PC-3 (cell line): ENCODE measurements at regions not wholly inside any gene's neighbourhood (a gene's known extent, or its start where the extent isn't known, plus 50 kb on each side); places are given as distances from the start of the nearest gene placed in this dataset.

ENCODE experiments used
- ATAC-seq: fragments of 200-7000 bp; cut with Tn5 transposase; 2 replicates; pipeline ENCODE4 v1.9.1; 2020; ENCODE audit warnings: mild to moderate bottlenecking, moderate library complexity
- BruUV-seq: library from RNA; stranded (reverse); fragments of 400-500 nt; replicated peaks from 2 replicates; lab custom pipeline; 2021; lab: Mats Ljungman, UMichigan
- CTCF ChIA-PET: fragments of 300-600 bp; sonication (Branson Sonifier 250); formaldehyde crosslinking; loops from one replicate; lab custom pipeline; 2022; ENCODE audit warnings: antibody characterized with exemption; lab: Charles Lee
- POLR2A ChIA-PET: fragments of 300-600 bp; sonication (Branson Sonifier 250); formaldehyde crosslinking; loops from one replicate; lab custom pipeline; 2022; ENCODE audit warnings: antibody characterized with exemption; ENCODE audit not compliant: unreplicated experiment; lab: Charles Lee
- DNase-seq: peaks from one replicate; pipeline ENCODE4 v3.0.0-alpha.2; 2015
- H2AFZ ChIP-seq: fragments of 300-600 bp; sonication (generic); 2 replicates; pipeline ENCODE4 v1.6.0; 2016; ENCODE audit warnings: antibody characterized with exemption, low read length
- H3F3A ChIP-seq: fragments of 300-600 bp; sonication (generic); one replicate; pipeline ENCODE4 v1.6.0; 2017; ENCODE audit warnings: antibody characterized with exemption, low read length, control low read depth, mild to moderate bottlenecking; ENCODE audit not compliant: unreplicated experiment
- H3K27ac ChIP-seq: fragments of 300-600 bp; sonication (generic); 2 replicates; pipeline ENCODE4 v1.5.1; 2016; ENCODE audit warnings: mild to moderate bottlenecking, low read length
- H3K27me3 ChIP-seq: fragments of 300-600 bp; sonication (generic); 2 replicates; pipeline ENCODE4 v1.6.1; 2016; ENCODE audit warnings: low read length, mixed read lengths
- H3K36me3 ChIP-seq: fragments of 300-600 bp; sonication (generic); 2 replicates; pipeline ENCODE4 v1.6.1; 2016; ENCODE audit warnings: low read depth, mixed run types, low read length, mixed read lengths
- H3K4me1 ChIP-seq: fragments of 300-600 bp; sonication (generic); 2 replicates; pipeline ENCODE4 v1.5.1; 2016; ENCODE audit warnings: low read length; ENCODE audit not compliant: insufficient read depth
- H3K4me2 ChIP-seq: fragments of 300-600 bp; sonication (generic); 2 replicates; pipeline ENCODE4 v1.6.0; 2016; ENCODE audit warnings: low read length
- H3K4me3 ChIP-seq: fragments of 300-600 bp; sonication (generic); 2 replicates; pipeline ENCODE4 v1.5.1; 2016; ENCODE audit warnings: mild to moderate bottlenecking, low read length, mixed read lengths
- H3K79me2 ChIP-seq: fragments of 300-600 bp; sonication (generic); 2 replicates; pipeline ENCODE4 v1.6.1; 2017; ENCODE audit warnings: low read length, mixed read lengths
- H3K9ac ChIP-seq: fragments of 300-600 bp; sonication (generic); 2 replicates; pipeline ENCODE4 v1.6.0; 2016; ENCODE audit warnings: mild to moderate bottlenecking, low read length
- H3K9me2 ChIP-seq: fragments of 300-600 bp; sonication (generic); replicated peaks from 2 replicates; pipeline ENCODE4 v1.6.1; 2016; ENCODE audit warnings: mixed run types, low read length, mixed read lengths
- H3K9me3 ChIP-seq: fragments of 300-600 bp; sonication (generic); 2 replicates; pipeline ENCODE4 v1.6.1; 2016; ENCODE audit warnings: low read length, mixed read lengths
- H4K20me1 ChIP-seq: fragments of 300-600 bp; sonication (generic); 2 replicates; pipeline ENCODE4 v1.6.1; 2016; ENCODE audit warnings: low read length, mixed read lengths
- CTCF ChIP-seq: fragments of 300-600 bp; sonication (generic); conservative IDR thresholded peaks from 2 replicates; pipeline ENCODE4 v1.5.1; 2017; ENCODE audit warnings: antibody characterized with exemption, low read depth, mild to moderate bottlenecking, low read length
- EZH2 ChIP-seq: fragments of 300-600 bp; sonication (generic); IDR thresholded peaks from one replicate; pipeline ENCODE4 v1.6.1; 2017; ENCODE audit warnings: antibody characterized with exemption, mild to moderate bottlenecking, low read length; ENCODE audit not compliant: unreplicated experiment
- EZH2phosphoT487 ChIP-seq: fragments of 300-600 bp; sonication (generic); IDR thresholded peaks from 2 replicates; pipeline ENCODE4 v1.6.1; 2018; ENCODE audit warnings: mild to moderate bottlenecking, antibody characterized with exemption, low read length, borderline replicate concordance
- intact Hi-C: fragments of 100-400 bp; cut with micrococcal nuclease; formaldehyde crosslinking; loops from 2 replicates; pipeline ENCODE4 v1.9.0; 2023

GRCh38 chr11:128357073-128357472 lies 230.3 kb downstream of the ETS1 start:
- Histone ChIP-seq H3K36me3 (no peaks in the 10 kb centered on the region), H3K9me2 (no peaks in the 10 kb centered on the region), H2AFZ (no peak overlapping the region), H3K4me1 (peaks cover 20% of the 10 kb centered on the region), H4K20me1 (no peaks in the 10 kb centered on the region), H3K9me3 (no peaks in the 10 kb centered on the region), H3K4me2 (no peak overlapping the region), H3K79me2 (no peaks in the 10 kb centered on the region), H3K27ac (no peak overlapping the region), H3K9ac (no peak overlapping the region), H3F3A (no peaks in the 10 kb centered on the region), H3K27me3 (no peaks in the 10 kb centered on the region), H3K4me3 (no peak overlapping the region)
- no TSS peak for BruUV-seq
- TF ChIP-seq EZH2 (no peak), CTCF (no peak), EZH2phosphoT487 (no peak)
- no peak for ATAC-seq
- DNase-seq = no peak
- ChIA-PET POLR2A (no interaction called here), CTCF (no interaction called here)
- intact Hi-C loops = no loop called here

GRCh38 chr11:128355558-128355957 lies 231.8 kb downstream of the ETS1 start:
- Histone ChIP-seq H3K27me3 (no peaks in the 10 kb centered on the region), H2AFZ (no peak overlapping the region), H3K9ac (no peak overlapping the region), H3K36me3 (no peaks in the 10 kb centered on the region), H3K4me2 (no peak overlapping the region), H3K4me1 (peaks cover 12% of the 10 kb centered on the region; the same call in 1 of the 2 replicates), H3K9me3 (no peaks in the 10 kb centered on the region), H3K9me2 (no peaks in the 10 kb centered on the region), H3K4me3 (no peak overlapping the region), H3K79me2 (no peaks in the 10 kb centered on the region), H3K27ac (no peak overlapping the region), H4K20me1 (no peaks in the 10 kb centered on the region), H3F3A (no peaks in the 10 kb centered on the region)
- no TSS peak for BruUV-seq
- intact Hi-C loops = no loop called here
- DNase-seq (peak; percentile 22), ATAC-seq (no peak)
- TF ChIP-seq EZH2phosphoT487 (no peak), CTCF (no peak), EZH2 (no peak)
- CTCF ChIA-PET = no interaction called here
- POLR2A ChIA-PET = interaction anchor here (0.6 kb wide), 1 partner anchor 231 kb away, joined by 7 read pairs; no protein-coding TSS in a partner anchor

- Histone ChIP-seq H3F3A (no peaks in the 10 kb centered on the region), H3K4me3 (no peak overlapping the region), H3K27ac (no peak overlapping the region), H3K9ac (no peak overlapping the region), H3K36me3 (no peaks in the 10 kb centered on the region), H3K79me2 (no peaks in the 10 kb centered on the region), H2AFZ (no peak overlapping the region), H3K4me1 (peaks cover 8% of the 10 kb centered on the region; the same call in 1 of the 2 replicates), H3K9me3 (no peaks in the 10 kb centered on the region), H3K27me3 (no peaks in the 10 kb centered on the region), H3K4me2 (no peak overlapping the region), H4K20me1 (no peaks in the 10 kb centered on the region), H3K9me2 (no peaks in the 10 kb centered on the region)
- no TSS peak for BruUV-seq
- ChIA-PET POLR2A (no interaction called here), CTCF (interaction anchor here (0.7 kb wide), 1 partner anchor 278 kb away, joined by 3 read pairs; no protein-coding TSS in a partner anchor)
- DNase-seq = peak; percentile 48
- no peak for ATAC-seq
- TF ChIP-seq EZH2phosphoT487 (no peak), CTCF (no peak), EZH2 (no peak)
- intact Hi-C loops = no loop called here
These were observed 232.9 kb downstream of the ETS1 start for GRCh38 chr11:128354476-128354875.
